GM19043 (cell line): ENCODE measurements at regions not wholly inside any gene's neighbourhood (a gene's known extent, or its start where the extent isn't known, plus 50 kb on each side); places are given as distances from the start of the nearest gene placed in this dataset.
A peak's percentile ranks its signal among the peaks of the same experiment; 100 is the strongest.
"Not testable (repeated sequence)": the region's sequence is repeated elsewhere in the genome, so short reads cannot be mapped to it uniquely, and the experiment has no call there.

Source experiments
- ATAC-seq: cut with Tn5 transposase; IDR thresholded peaks from one replicate; pipeline ENCODE4 v1.9.1; 2021; ENCODE audit warnings: low read depth; ENCODE audit not compliant: unreplicated experiment

GRCh38 chr5:100693481-100693880, 158.3 kb downstream of the FAM174A start:
- ATAC-seq = no peak

DNA sequence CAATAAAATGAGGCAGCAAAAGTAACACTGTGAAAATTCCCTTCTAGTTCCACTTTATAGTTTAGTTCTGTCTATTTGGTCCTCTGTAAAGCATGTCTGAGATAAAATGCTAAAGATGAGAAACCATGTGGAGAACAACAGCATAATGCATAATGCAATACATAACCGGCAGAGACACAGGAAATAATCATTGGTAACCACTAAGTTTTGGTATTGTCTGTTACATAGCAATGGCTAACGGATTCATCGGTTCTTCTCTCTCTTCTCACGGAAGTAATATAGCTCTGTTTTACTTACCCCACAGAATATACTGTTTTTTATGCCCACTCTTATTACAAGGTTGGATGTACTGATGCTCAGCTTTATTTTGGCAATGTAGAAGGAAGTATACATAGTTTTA, 158.9 kb downstream of the FAM174A start:
- ATAC-seq = no peak

DNA sequence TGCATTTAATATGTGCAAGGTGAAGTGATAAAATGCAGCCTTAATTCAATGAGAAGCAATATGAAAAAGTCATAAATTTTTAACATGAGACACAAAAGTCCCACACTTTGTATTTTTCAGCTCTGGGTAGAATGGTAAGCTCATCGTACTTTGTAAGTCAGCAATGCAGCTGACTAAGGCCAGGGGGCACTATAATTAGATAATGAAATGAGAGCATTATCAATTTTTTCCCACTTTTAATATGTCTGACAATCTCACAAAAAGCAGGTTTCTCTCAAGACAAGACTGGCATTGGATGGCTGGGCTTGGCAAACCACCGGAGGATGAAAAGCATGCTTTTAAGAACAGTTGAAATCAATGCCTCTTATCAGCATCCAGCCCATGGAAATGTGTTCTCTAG, 162.8 kb downstream of the FAM174A start:
- ATAC-seq = no peak

GRCh38 chr5:100706776-100707175, 171.6 kb downstream of the FAM174A start:
- ATAC-seq = peak; percentile 58

- no peak for ATAC-seq
Measured at GRCh38 chr5:100708645-100709171, 173.5 kb downstream of the FAM174A start.

- ATAC-seq = no peak
Measured at GRCh38 chr5:100709771-100710170, 174.6 kb downstream of the FAM174A start.

DNA sequence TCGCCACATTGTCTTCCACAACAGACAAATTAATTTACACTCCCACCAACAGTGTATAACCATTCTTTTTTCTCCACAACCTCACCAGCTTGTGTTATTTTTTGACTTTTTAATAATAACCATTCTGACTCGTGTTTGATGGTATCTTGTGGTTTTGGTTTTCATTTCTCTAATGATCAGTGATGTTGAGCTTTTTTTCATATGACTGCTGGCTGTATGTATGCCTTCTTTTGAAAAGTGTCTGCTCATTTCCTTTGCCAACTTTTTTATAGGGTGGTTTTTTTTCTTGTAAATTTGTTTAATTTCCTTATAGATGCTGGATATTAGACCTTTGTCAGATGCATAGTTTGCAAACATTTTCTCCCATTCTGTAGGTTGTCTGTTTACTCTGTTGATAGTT, 179.6 kb downstream of the FAM174A start:
- ATAC-seq = not testable (repeated sequence)

DNA sequence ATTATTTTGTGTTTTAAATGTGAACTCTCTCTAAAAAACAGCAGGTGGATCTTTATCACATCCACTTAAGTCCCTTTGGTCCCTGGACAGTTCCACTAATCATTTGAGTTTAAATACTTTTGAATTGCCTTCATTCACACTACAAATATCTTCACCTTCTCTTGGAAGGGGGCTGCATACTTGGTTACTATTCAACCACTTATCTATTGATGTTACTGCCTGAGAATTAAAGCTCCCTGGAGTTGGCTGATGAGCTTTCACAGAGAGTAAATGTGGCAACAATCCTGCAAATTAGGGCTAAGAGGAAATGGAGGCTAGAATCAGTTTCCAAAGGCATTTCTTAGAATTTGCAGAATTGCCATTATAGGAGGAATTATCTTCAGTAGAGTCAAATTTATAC, 180.4 kb downstream of the ST8SIA4 start:
- ATAC-seq = no peak

DNA sequence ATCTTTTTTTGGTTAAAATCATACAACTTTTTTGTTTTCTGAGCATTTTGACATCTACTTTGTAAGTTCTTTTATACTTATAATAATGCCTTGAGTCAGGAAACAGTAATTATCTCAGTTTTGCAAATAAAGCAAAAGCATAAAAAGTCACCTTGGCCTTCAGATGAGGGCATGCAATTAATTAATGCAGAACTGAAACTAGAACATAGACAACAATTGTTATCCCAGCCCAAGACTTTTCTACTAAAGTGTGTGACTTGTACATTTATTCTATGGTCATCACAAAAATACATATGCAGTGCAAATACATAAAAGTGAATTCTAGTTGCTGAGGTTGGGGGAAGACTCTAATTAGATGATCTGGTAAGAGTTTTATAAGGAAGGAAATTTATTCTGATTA, 179.9 kb downstream of the ST8SIA4 start:
- no peak for ATAC-seq

DNA sequence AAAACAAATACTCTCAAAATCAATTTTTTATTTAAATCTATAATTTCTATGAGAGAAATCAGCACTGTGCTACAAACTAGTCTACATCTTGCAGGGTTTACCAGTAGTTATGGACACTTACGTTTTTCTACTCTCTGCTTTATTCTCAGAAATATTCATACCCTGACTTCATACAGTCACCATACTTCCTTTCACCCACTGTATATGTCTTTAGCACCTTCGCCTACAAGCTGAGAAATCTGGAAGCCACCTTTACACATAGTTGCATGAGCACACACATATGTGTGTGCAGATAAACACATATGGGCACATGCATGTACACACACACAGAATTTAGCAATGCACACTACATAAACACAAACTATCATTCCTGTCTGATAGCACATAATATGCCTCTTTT, 177.0 kb downstream of the ST8SIA4 start:
- ATAC-seq = no peak

DNA sequence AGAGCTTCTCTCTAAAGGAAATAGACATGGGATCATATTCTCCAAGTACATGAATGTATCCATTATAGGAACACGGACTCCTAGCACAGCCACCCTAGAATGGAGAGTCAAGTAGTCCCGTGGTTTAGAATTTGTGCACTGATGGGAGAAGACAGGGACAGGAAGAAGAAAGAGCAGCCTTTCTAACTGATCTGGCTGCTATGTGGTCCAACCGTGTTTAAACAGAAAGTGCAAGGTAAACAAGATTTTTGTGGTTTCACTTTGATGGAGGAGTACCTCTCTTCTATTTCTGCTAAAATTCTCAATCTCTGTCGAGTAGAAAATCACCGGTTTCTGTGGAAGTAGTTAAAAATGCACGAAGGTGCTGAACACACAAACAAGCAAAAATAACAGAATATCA, 171.3 kb downstream of the ST8SIA4 start:
- peak; percentile 99 for ATAC-seq

DNA sequence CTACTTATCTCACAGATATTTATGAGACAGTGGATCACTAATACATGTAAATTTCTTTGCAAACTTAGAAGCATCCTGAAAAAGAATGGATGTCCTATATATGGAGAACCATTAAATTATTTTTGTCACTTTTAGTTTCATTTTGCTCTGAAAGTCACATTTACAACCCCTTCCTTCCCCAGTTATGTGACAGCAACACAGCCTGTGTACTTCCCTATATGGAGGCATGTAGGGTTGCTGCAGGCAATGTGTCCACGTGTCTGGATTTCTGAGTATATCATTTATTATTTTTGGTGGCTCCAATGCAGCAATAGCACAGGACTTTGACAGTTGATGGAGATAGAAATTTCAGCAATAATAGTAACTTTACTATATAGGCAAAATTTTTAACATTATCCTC, 156.4 kb downstream of the ST8SIA4 start:
- ATAC-seq = peak; percentile 86

- ATAC-seq = no peak
Measured at GRCh38 chr5:100749771-100750284, 153.3 kb downstream of the ST8SIA4 start.

DNA sequence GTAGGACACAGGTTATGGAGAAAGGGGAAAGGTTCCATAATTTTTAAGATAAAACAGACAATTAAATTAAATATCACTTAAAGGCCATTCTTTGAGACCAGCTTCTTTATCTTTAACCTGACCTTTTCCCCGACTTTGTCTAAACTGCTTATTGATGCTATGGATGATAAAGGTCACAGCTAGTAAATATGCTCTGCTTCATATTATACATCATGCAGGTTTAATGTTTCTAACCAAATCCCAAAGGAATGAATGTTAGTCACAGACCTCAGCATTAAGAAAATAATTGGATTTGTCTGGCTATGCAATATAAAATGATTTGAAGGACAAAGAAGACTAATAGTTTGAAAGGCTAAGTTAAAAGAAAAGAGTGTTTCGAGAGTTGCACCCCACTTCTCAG, 147.6 kb downstream of the ST8SIA4 start:
- ATAC-seq = no peak
